Right lobe of liver (tissue), 6 donors: ENCODE measurements at regions not wholly inside any gene's neighbourhood (a gene's known extent, or its start where the extent isn't known, plus 50 kb on each side); places are given as distances from the start of the nearest gene placed in this dataset.

Experiments used
- ATAC-seq, 4 donors: fragments of 200-7000 bp; cut with Tn5 transposase; one replicate each; pipeline ENCODE4 v1.9.1; 2020; ENCODE audit warnings: mild to moderate bottlenecking in 4 of 4, moderate library complexity in 4 of 4
- DNase-seq, 3 donors: peaks; one replicate each; pipeline ENCODE4 v3.0.0-alpha.2; 2020
- H3K27ac ChIP-seq, 3 donors: fragments of 200-600 bp; one replicate each; pipeline ENCODE4 v1.8.0; 2022
- H3K27me3 ChIP-seq, 2 donors: fragments of 200-600 bp; one replicate each; pipeline ENCODE4 v1.8.0; 2022
- H3K36me3 ChIP-seq, 4 donors: fragments of 200-600 bp; sonication (generic) in 1 of 4; one replicate each; pipeline versions ENCODE4 v1.5.1 to v1.8.0; 2017 to 2022; ENCODE audit warnings: control low read depth in 1 of 4
- H3K4me1 ChIP-seq, 4 donors: fragments of 200-600 bp; sonication (generic) in 1 of 4; one replicate each; pipeline versions ENCODE4 v1.5.1 to v1.8.0; 2017 to 2022; ENCODE audit warnings: control low read depth in 1 of 4
- H3K4me3 ChIP-seq, 3 donors: fragments of 200-600 bp; one replicate each; pipeline ENCODE4 v1.8.0; 2022
- H3K9me3 ChIP-seq, 4 donors: fragments of 200-600 bp; sonication (generic) in 1 of 4; one replicate each; pipeline versions ENCODE4 v1.5.1 to v1.8.0; 2017 to 2022; ENCODE audit warnings: control low read depth in 1 of 4
- CTCF ChIP-seq, 4 donors: fragments of 200-600 bp in 3 of 4; fragments of 450-650 bp in 1 of 4; IDR thresholded peaks; one replicate each; pipeline versions ENCODE4 v1.5.1 to v1.8.0; 2016 to 2022; ENCODE audit warnings: antibody characterized with exemption in 4 of 4, mild to moderate bottlenecking in 2 of 4
- POLR2A ChIP-seq: fragments of 450-650 bp; IDR thresholded peaks from one replicate; pipeline ENCODE4 v1.6.1; 2017; ENCODE audit warnings: antibody characterized with exemption, mild to moderate bottlenecking
- WGBS: methylation state at CpG from one replicate; pipeline ENCODE4 v1.1.6; 2018; ENCODE audit warnings: low coverage, low lambda C conversion rate; ENCODE audit not compliant: insufficient coverage; ENCODE audit errors: missing lambda C conversion rate; 5-methylcytosine and 5-hydroxymethylcytosine counted together
- intact Hi-C, 2 donors: fragments of 100-400 bp; cut with DNase I; formaldehyde crosslinking; loops; one replicate each; pipeline versions ENCODE4 v1.11.2 to v1.14.1; 2022
- donor health status: DM: no; HTN: yes; CAD: no.
- donor health status: DM: no; HTN: no; CAD: no.
- donor health status: DM: no; HTN: no; CAD: no.
- donor health status: DM: no; HTN: yes; CAD: no.
- donor health status: DM: no; HTN: yes; CAD: no.

GRCh38 chr13:85896516-85897450 is 97.6 kb upstream of the SLITRK6 start:
- no peaks in the 10 kb centered on the region for H3K27me3 ChIP-seq
- no peaks in the 10 kb centered on the region for H3K9me3 ChIP-seq
- no peak overlapping the region for H3K27ac ChIP-seq
- TF ChIP-seq POLR2A (no peak), CTCF (IDR thresholded peaks at IDR 0.05) (peak; percentile 16 to 38 (median 26))
- intact Hi-C loops: no loop called here
- no peaks in the 10 kb centered on the region for H3K36me3 ChIP-seq
- 61% methylated on average over 2 of the region's 3 CpGs for WGBS
- no peak overlapping the region for H3K4me3 ChIP-seq
- DNase-seq: no peak
- H3K4me1 ChIP-seq: no peaks in the 10 kb centered on the region
- peak; percentile 41 to 66 (median 58) for ATAC-seq

DNA sequence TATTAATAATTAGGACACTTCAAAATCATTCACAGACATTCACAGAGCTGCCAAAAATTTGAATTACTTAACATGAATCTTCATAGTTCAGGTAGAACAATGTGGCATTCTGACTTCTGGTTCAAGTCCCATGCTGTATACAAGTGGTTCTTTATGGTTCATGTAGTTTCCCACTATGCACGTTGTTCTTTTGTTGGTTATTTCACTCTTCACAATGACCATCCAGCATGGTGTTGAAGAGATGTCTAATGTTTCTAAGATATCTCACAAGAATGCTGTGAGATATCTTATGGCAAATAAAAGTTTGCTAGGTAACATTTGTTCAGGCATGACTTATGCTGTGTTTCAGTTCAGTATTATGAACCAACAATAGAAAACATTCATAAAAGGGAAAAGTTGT is 88.2 kb upstream of the SLITRK6 start:
- TF ChIP-seq CTCF (IDR thresholded peaks at IDR 0.05) (no peak), POLR2A (no peak)
- intact Hi-C loops: no loop called here
- H3K4me3 ChIP-seq: no peak overlapping the region
- no peak overlapping the region for H3K27ac ChIP-seq
- H3K27me3 ChIP-seq: no peaks in the 10 kb centered on the region
- WGBS: 61% methylated on average over 1 of the region's 1 CpG
- no peaks in the 10 kb centered on the region for H3K4me1 ChIP-seq
- H3K36me3 ChIP-seq: no peaks in the 10 kb centered on the region
- DNase-seq: no peak
- H3K9me3 ChIP-seq: no peaks in the 10 kb centered on the region
- no peak for ATAC-seq

DNA sequence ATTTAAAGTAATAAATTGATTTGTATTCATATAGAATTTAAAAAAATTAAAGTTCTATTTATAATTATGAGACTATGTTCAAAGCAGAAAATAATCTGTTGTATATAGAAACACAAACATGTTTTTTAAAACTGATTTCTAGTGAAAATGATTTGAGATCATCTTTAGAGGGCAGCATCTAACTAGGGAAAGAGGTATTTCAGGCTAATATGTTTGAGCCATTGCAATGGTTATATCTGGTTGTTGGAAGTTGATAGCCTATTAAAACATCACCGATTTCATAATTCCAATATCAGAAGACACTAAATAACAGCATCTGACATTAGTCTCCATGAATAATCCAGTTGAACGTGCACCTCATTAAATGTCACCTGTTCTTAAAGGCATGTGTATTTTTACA is 79.8 kb upstream of the SLITRK6 start:
- 59% methylated on average over 2 of the region's 2 CpGs for WGBS
- no peak overlapping the region for H3K27ac ChIP-seq
- H3K36me3 ChIP-seq: no peaks in the 10 kb centered on the region
- intact Hi-C loops: no loop called here
- no peaks in the 10 kb centered on the region for H3K4me1 ChIP-seq
- H3K27me3 ChIP-seq: no peaks in the 10 kb centered on the region
- TF ChIP-seq POLR2A (no peak), CTCF (IDR thresholded peaks at IDR 0.05) (peak in 2 of 4 donors; percentile 28 to 31)
- H3K9me3 ChIP-seq: no peaks in the 10 kb centered on the region
- H3K4me3 ChIP-seq: no peak overlapping the region
- ATAC-seq (no peak), DNase-seq (no peak)

GRCh38 chr13:85864963-85865530 is 65.8 kb upstream of the SLITRK6 start:
- intact Hi-C loops: no loop called here
- Histone ChIP-seq H3K4me1 (no peaks in the 10 kb centered on the region), H3K9me3 (no peaks in the 10 kb centered on the region), H3K36me3 (no peaks in the 10 kb centered on the region), H3K27me3 (no peaks in the 10 kb centered on the region), H3K4me3 (no peak overlapping the region), H3K27ac (no peak overlapping the region)
- DNase-seq (no peak), ATAC-seq (peak in 3 of 4 donors; percentile 44 to 55 (median 53))
- TF ChIP-seq POLR2A: no peak
- peak; percentile 10 to 40 (median 22) for TF ChIP-seq CTCF (IDR thresholded peaks at IDR 0.05)
- WGBS: 25% methylated on average over 1 of the region's 1 CpG
